MM.1S (cell line): ENCODE measurements at regions not wholly inside any gene's neighbourhood (a gene's known extent, or its start where the extent isn't known, plus 50 kb on each side); places are given as distances from the start of the nearest gene placed in this dataset.

ENCODE experiments used
- DNase-seq: peaks from one replicate; pipeline ENCODE4 v3.0.0-alpha.2; 2015
- H2AFZ ChIP-seq: fragments of 300-600 bp; sonication (generic); 2 replicates; pipeline ENCODE4 v1.6.0; 2016; ENCODE audit warnings: antibody characterized with exemption, low read length
- H3F3A ChIP-seq: fragments of 300-600 bp; sonication (generic); 2 replicates; pipeline ENCODE4 v1.6.1; 2016; ENCODE audit warnings: mild to moderate bottlenecking, antibody characterized with exemption, low read length, moderate library complexity, mixed read lengths; ENCODE audit not compliant: insufficient read depth
- H3K27ac ChIP-seq: fragments of 300-600 bp; sonication (generic); 2 replicates; pipeline ENCODE4 v1.5.1; 2016; ENCODE audit warnings: mild to moderate bottlenecking, low read length
- H3K27me3 ChIP-seq: fragments of 300-600 bp; sonication (generic); replicated peaks from 2 replicates; pipeline ENCODE4 v1.6.0; 2016; ENCODE audit warnings: low read length; ENCODE audit not compliant: insufficient read depth
- H3K36me3 ChIP-seq: fragments of 300-600 bp; sonication (generic); replicated peaks from 2 replicates; pipeline ENCODE4 v1.6.1; 2016; ENCODE audit warnings: mild to moderate bottlenecking, low read length, mixed read lengths; ENCODE audit not compliant: insufficient read depth
- H3K4me1 ChIP-seq: fragments of 300-600 bp; sonication (generic); 2 replicates; pipeline ENCODE4 v1.6.1; 2016; ENCODE audit warnings: low read length, mixed read lengths
- H3K4me2 ChIP-seq: fragments of 300-600 bp; sonication (generic); 2 replicates; pipeline ENCODE4 v1.6.0; 2016; ENCODE audit warnings: low read depth, low read length
- H3K4me3 ChIP-seq: fragments of 300-600 bp; sonication (generic); 2 replicates; pipeline ENCODE4 v1.5.1; 2016; ENCODE audit warnings: low read length, mixed read lengths
- H3K79me2 ChIP-seq: fragments of 300-600 bp; sonication (generic); 2 replicates; pipeline ENCODE4 v1.6.1; 2016; ENCODE audit warnings: mixed run types, low read length, mixed read lengths
- H3K9ac ChIP-seq: fragments of 300-600 bp; sonication (generic); 2 replicates; pipeline ENCODE4 v1.6.1; 2016; ENCODE audit warnings: low read length, mixed read lengths
- H3K9me2 ChIP-seq: fragments of 300-600 bp; sonication (generic); replicated peaks from 2 replicates; pipeline ENCODE4 v1.6.1; 2016; ENCODE audit warnings: mild to moderate bottlenecking, low read length, mixed read lengths; ENCODE audit not compliant: insufficient read depth
- H3K9me3 ChIP-seq: fragments of 300-600 bp; sonication (generic); replicated peaks from 2 replicates; pipeline ENCODE4 v1.6.1; 2016; ENCODE audit warnings: mild to moderate bottlenecking, low read length, mixed read lengths; ENCODE audit not compliant: insufficient read depth
- H4K20me1 ChIP-seq: fragments of 300-600 bp; sonication (generic); 2 replicates; pipeline ENCODE4 v1.6.1; 2016; ENCODE audit warnings: mild to moderate bottlenecking, low read length, moderate library complexity, mixed read lengths; ENCODE audit not compliant: insufficient read depth
- EZH2 ChIP-seq: fragments of 300-600 bp; sonication (generic); optimal IDR thresholded peaks from 2 replicates; pipeline ENCODE3; 2017; ENCODE audit warnings: low read depth, mild to moderate bottlenecking, antibody characterized with exemption, low read length, mixed read lengths
- EZH2phosphoT487 ChIP-seq: fragments of 300-600 bp; sonication (generic); IDR thresholded peaks from 2 replicates; pipeline ENCODE4 v1.6.1; 2018; ENCODE audit warnings: antibody characterized with exemption, low read length
- TF ChIP-seq, protein P1 (sequence below): fragments of 300-600 bp; sonication (generic); IDR thresholded peaks from 2 replicates; pipeline ENCODE4 v1.5.1; 2016; ENCODE audit warnings: antibody characterized with exemption, low read length, mixed read lengths

DNA sequence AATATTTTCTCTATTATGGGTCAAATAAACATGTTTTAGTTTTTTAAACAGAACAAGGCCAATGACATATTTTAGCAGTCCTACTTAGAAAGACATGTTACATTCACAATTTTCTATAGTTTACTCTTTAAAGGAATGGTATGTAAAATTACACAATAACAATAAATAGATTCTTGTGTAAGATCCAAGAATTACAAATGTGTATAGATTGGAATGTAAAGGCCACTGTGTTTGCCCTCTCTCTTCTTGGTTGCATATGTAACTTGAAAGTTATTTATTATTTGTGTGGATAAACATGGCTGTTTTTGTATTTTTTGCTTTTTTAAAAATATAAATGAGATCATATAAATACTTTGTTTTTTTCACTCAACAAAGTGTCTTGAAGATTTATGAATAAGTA is 979.3 kb upstream of the CELF2 start:
- Histone ChIP-seq H3K36me3 (no peaks in the 10 kb centered on the region), H3K4me1 (no peaks in the 10 kb centered on the region), H3K4me2 (no peak overlapping the region), H4K20me1 (no peaks in the 10 kb centered on the region), H3K9me2 (no peaks in the 10 kb centered on the region), H3F3A (no peaks in the 10 kb centered on the region), H3K9me3 (no peaks in the 10 kb centered on the region), H2AFZ (no peak overlapping the region), H3K27ac (no peak overlapping the region), H3K9ac (no peak overlapping the region), H3K27me3 (no peaks in the 10 kb centered on the region), H3K4me3 (no peak overlapping the region), H3K79me2 (no peaks in the 10 kb centered on the region)
- TF ChIP-seq EZH2phosphoT487 (no peak), EZH2 (no peak)
- TF ChIP-seq, protein P1, sequence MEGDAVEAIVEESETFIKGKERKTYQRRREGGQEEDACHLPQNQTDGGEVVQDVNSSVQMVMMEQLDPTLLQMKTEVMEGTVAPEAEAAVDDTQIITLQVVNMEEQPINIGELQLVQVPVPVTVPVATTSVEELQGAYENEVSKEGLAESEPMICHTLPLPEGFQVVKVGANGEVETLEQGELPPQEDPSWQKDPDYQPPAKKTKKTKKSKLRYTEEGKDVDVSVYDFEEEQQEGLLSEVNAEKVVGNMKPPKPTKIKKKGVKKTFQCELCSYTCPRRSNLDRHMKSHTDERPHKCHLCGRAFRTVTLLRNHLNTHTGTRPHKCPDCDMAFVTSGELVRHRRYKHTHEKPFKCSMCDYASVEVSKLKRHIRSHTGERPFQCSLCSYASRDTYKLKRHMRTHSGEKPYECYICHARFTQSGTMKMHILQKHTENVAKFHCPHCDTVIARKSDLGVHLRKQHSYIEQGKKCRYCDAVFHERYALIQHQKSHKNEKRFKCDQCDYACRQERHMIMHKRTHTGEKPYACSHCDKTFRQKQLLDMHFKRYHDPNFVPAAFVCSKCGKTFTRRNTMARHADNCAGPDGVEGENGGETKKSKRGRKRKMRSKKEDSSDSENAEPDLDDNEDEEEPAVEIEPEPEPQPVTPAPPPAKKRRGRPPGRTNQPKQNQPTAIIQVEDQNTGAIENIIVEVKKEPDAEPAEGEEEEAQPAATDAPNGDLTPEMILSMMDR, result no peak
- no peak for DNase-seq

DNA sequence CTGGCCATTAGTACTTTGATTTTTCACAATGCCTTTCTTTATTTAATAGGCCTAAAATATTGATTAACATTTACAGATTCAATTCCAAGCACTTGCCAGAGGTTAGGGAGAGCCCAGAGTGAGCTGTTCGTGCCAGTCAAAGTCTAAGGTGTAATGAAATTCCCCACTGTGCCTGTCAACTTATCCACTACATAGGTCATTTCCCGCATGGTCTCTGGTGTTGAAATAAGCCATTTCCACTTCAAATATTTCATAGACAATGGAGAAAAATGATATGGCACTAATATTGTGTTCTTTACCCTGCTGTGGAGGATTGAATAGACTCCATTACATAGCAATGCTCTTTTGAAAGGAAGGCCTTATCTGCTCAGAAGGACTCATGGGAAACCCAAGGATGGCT is 978.1 kb upstream of the CELF2 start:
- Histone ChIP-seq H3K4me1 (no peaks in the 10 kb centered on the region), H3K4me2 (no peak overlapping the region), H2AFZ (no peak overlapping the region), H3K4me3 (no peak overlapping the region), H4K20me1 (no peaks in the 10 kb centered on the region), H3K9me3 (no peaks in the 10 kb centered on the region), H3K9ac (no peak overlapping the region), H3K27ac (no peak overlapping the region), H3F3A (no peaks in the 10 kb centered on the region), H3K9me2 (no peaks in the 10 kb centered on the region), H3K36me3 (no peaks in the 10 kb centered on the region), H3K79me2 (no peaks in the 10 kb centered on the region), H3K27me3 (no peaks in the 10 kb centered on the region)
- DNase-seq, result no peak
- TF ChIP-seq, protein P1, result no peak
- TF ChIP-seq EZH2phosphoT487 (no peak), EZH2 (no peak)

DNA sequence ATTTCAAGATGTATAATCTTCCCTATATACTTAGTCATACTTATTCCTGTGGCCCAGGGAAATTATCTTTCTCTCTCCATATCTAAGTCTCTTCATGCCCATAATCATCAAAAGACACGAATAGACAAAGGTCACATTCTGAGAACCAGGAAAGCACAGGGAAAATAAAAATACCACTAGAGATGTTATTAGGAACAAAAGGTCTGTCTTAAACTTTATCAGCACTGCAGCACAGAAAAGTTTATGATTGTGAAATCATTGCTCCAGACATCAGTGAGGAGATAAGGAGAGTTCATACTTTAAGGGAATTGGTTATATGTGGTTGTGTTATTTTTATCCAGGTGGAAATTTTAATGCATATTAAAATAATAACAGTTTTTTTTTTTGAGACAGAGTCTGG is 974.6 kb upstream of the CELF2 start:
- no peak overlapping the region for H3K27ac ChIP-seq
- no peaks in the 10 kb centered on the region for H3K36me3 ChIP-seq
- DNase-seq, result no peak
- H3K4me2 ChIP-seq, result no peak overlapping the region
- H3K4me1 ChIP-seq, result no peaks in the 10 kb centered on the region
- H3F3A ChIP-seq, result no peaks in the 10 kb centered on the region
- H3K9me3 ChIP-seq, result no peaks in the 10 kb centered on the region
- no peaks in the 10 kb centered on the region for H3K79me2 ChIP-seq
- no peak overlapping the region for H3K4me3 ChIP-seq
- H2AFZ ChIP-seq, result no peak overlapping the region
- H4K20me1 ChIP-seq, result no peaks in the 10 kb centered on the region
- no peaks in the 10 kb centered on the region for H3K27me3 ChIP-seq
- no peak for TF ChIP-seq EZH2
- TF ChIP-seq EZH2phosphoT487, result no peak
- TF ChIP-seq, protein P1, result no peak
- no peaks in the 10 kb centered on the region for H3K9me2 ChIP-seq
- no peak overlapping the region for H3K9ac ChIP-seq
